Keratinocyte (primary cell): ENCODE measurements at regions not wholly inside any gene's neighbourhood (a gene's known extent, or its start where the extent isn't known, plus 50 kb on each side); places are given as distances from the start of the nearest gene placed in this dataset.

Experiments
- DNase-seq: peaks from one replicate; pipeline ENCODE4 v3.0.0-alpha.2; 2011; ENCODE audit warnings: low read depth, missing footprints, low spot score
- FAIRE-seq: peaks from 2 replicates; lab custom pipeline; 2011; peaks lifted over from hg19 to GRCh38; lab: Jason Lieb, UNC
- H2AFZ ChIP-seq: 2 replicates; pipeline ENCODE4 v1.6.0; 2012; ENCODE audit warnings: low read length, control low read depth, inconsistent platforms; ENCODE audit not compliant: control insufficient read depth
- H3K27ac ChIP-seq: 2 replicates; pipeline ENCODE4 v1.5.1; 2011; ENCODE audit warnings: low read length; ENCODE audit not compliant: control insufficient read depth, insufficient read depth
- H3K27me3 ChIP-seq: 3 replicates; pipeline ENCODE4 v1.6.0; 2011; ENCODE audit warnings: low read length; ENCODE audit not compliant: control insufficient read depth, insufficient read depth; ENCODE audit errors: extremely low read depth
- H3K36me3 ChIP-seq, 2 experiments: 2 replicates in 1 of 2; 3 replicates in 1 of 2; pipeline ENCODE4 v1.5.1; 2011; ENCODE audit warnings: low read length in 2 of 2, mild to moderate bottlenecking in 1 of 2; ENCODE audit not compliant: control insufficient read depth in 2 of 2, insufficient read depth in 2 of 2; ENCODE audit errors: extremely low read depth in 1 of 2
- H3K4me1 ChIP-seq: 3 replicates; pipeline ENCODE4 v1.5.1; 2011; ENCODE audit warnings: low read length; ENCODE audit not compliant: control insufficient read depth, insufficient read depth; ENCODE audit errors: extremely low read depth
- H3K4me2 ChIP-seq: 3 replicates; pipeline ENCODE4 v1.6.0; 2011; ENCODE audit warnings: low read depth, low read length; ENCODE audit not compliant: control insufficient read depth, insufficient read depth; ENCODE audit errors: extremely low read depth
- H3K4me3 ChIP-seq, 3 experiments: fragments of 200-600 bp in 1 of 3; sonication (generic) in 1 of 3; 2 replicates in 2 of 3; 3 replicates in 1 of 3; pipeline ENCODE4 v1.5.1; 2011 to 2016; ENCODE audit warnings: low read length in 3 of 3, mild to moderate bottlenecking in 3 of 3, control low read depth in 2 of 3, inconsistent platforms in 1 of 3, low read depth in 1 of 3, mixed read lengths in 1 of 3, mixed run types in 1 of 3, moderate library complexity in 1 of 3; ENCODE audit not compliant: control insufficient read depth in 2 of 3, insufficient read depth in 2 of 3; ENCODE audit errors: extremely low read depth in 1 of 3
- H3K79me2 ChIP-seq: 2 replicates; pipeline ENCODE4 v1.6.0; 2012; ENCODE audit warnings: low read length; ENCODE audit not compliant: control insufficient read depth, insufficient read depth
- H3K9ac ChIP-seq: 3 replicates; pipeline ENCODE4 v1.6.0; 2011; ENCODE audit warnings: low read length; ENCODE audit not compliant: control insufficient read depth, insufficient read depth; ENCODE audit errors: extremely low read depth
- H3K9me1 ChIP-seq: 3 replicates; pipeline ENCODE4 v1.6.0; 2011; ENCODE audit warnings: low read length; ENCODE audit not compliant: control insufficient read depth, insufficient read depth; ENCODE audit errors: extremely low read depth
- H3K9me3 ChIP-seq: 2 replicates; pipeline ENCODE4 v1.5.1; 2012; ENCODE audit warnings: low read depth, low read length; ENCODE audit not compliant: control insufficient read depth
- H4K20me1 ChIP-seq: 3 replicates; pipeline ENCODE4 v1.6.0; 2011; ENCODE audit warnings: low read length; ENCODE audit not compliant: control insufficient read depth, insufficient read depth; ENCODE audit errors: extremely low read depth
- EZH2 ChIP-seq: IDR thresholded peaks from one replicate; pipeline ENCODE4 v1.6.1; 2012; ENCODE audit warnings: inconsistent platforms, mild to moderate bottlenecking, low read length, moderate library complexity
- dilution Hi-C: fragments of 300-500 bp; cut with MboI; formaldehyde crosslinking; loops from one replicate; pipeline ENCODE4 v1.7.0; 2020; ENCODE audit warnings: low sequenced_read_pairs; ENCODE audit not compliant: extremely low pct_ligation_motif_present
- TF ChIP-seq, protein P1 (sequence below), 3 experiments: IDR thresholded peaks in 1 of 3; conservative IDR thresholded peaks in 1 of 3; optimal IDR thresholded peaks in 1 of 3; 2 replicates in 2 of 3; 3 replicates in 1 of 3; pipeline versions ENCODE3 to v1.5.1; 2011; ENCODE audit warnings: low read length in 3 of 3, mild to moderate bottlenecking in 3 of 3, moderate library complexity in 2 of 3, control low read depth in 1 of 3, inconsistent platforms in 1 of 3; ENCODE audit not compliant: insufficient read depth in 2 of 3; ENCODE audit errors: extremely low read depth in 1 of 3

DNA sequence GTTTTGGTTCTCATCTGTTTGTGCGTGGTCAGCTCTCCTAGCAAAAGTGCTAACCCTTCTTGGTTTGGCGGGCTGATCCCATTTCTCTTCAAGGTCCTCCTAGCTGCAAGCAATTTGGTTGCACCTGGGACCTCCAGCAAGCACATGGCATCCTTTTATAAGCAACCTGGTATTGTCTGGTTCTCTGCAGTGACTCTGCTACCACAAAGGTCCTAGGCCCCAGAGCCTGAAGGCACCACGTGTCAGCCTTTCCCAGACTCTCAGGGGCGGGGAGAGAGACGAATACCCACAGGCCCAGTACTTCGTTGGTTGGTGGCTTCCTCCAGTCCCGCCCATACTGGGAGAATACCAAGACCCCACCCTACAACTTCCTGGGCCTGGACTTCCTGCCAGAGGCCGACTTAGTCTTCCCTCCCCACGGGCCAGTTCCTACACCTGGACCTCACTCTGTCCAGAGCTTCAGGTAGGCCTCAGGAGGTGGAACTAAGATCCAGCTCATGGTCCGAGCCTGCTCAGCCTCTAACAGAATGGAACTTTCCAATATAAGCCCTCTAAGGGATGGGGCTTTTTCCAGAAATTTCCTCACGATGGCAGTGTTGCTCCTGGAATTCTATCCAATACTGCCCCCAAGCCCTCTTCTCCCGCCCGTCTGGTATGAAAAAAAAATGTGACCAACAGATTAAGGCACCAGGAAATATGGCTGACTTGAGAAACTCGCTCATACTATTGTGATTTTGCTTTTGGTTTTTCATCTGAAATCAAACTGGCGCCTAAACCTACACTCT is 192.5 kb upstream of the STK26 start:
- H3K27ac ChIP-seq: no peak overlapping the region
- dilution Hi-C loops: no loop called here
- H3K9ac ChIP-seq: no peak overlapping the region
- no peak overlapping the region for H3K4me3 ChIP-seq
- FAIRE-seq: no peak
- TF ChIP-seq, protein P1, sequence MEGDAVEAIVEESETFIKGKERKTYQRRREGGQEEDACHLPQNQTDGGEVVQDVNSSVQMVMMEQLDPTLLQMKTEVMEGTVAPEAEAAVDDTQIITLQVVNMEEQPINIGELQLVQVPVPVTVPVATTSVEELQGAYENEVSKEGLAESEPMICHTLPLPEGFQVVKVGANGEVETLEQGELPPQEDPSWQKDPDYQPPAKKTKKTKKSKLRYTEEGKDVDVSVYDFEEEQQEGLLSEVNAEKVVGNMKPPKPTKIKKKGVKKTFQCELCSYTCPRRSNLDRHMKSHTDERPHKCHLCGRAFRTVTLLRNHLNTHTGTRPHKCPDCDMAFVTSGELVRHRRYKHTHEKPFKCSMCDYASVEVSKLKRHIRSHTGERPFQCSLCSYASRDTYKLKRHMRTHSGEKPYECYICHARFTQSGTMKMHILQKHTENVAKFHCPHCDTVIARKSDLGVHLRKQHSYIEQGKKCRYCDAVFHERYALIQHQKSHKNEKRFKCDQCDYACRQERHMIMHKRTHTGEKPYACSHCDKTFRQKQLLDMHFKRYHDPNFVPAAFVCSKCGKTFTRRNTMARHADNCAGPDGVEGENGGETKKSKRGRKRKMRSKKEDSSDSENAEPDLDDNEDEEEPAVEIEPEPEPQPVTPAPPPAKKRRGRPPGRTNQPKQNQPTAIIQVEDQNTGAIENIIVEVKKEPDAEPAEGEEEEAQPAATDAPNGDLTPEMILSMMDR (optimal IDR thresholded peaks at IDR 0.05 in 1 of 3, IDR thresholded peaks at IDR 0.05 in 1 of 3, conservative IDR thresholded peaks at IDR 0.05 in 1 of 3; ENCODE audit: extremely low read depth in 1 of 3, insufficient read depth in 2 of 3, low read length in 3 of 3): no peak
- no peak for TF ChIP-seq EZH2
- H3K79me2 ChIP-seq: no peaks in the 10 kb centered on the region
- DNase-seq: no peak
- no peaks in the 10 kb centered on the region for H3K4me1 ChIP-seq
- peak overlapping the region; percentile 20 for H2AFZ ChIP-seq
- no peaks in the 10 kb centered on the region for H3K9me3 ChIP-seq
- H3K9me1 ChIP-seq: no peaks in the 10 kb centered on the region
- H3K36me3 ChIP-seq: no peaks in the 10 kb centered on the region
- no peaks in the 10 kb centered on the region for H4K20me1 ChIP-seq
- H3K27me3 ChIP-seq: no peaks in the 10 kb centered on the region
- no peak overlapping the region for H3K4me2 ChIP-seq

DNA sequence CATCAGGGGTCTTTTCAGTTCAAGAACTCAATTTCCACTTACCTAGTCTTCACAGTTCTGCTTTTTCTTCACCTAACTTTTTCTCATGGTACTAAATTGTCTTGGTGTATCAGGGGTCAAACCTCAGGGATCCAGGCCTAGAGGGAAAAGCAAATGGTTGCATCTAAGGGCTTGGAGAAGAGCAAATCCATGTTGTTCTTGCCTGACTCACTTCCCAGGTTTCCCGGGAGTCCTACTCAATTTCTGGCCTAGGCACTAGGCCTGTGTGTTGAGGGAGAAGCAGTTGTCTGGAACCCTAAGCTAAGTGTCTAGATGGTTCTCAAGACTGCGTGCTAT is 191.9 kb upstream of the STK26 start:
- H3K4me2 ChIP-seq: no peak overlapping the region
- no peaks in the 10 kb centered on the region for H3K9me1 ChIP-seq
- no peaks in the 10 kb centered on the region for H3K36me3 ChIP-seq
- no peaks in the 10 kb centered on the region for H3K27me3 ChIP-seq
- DNase-seq (no peak), FAIRE-seq (no peak)
- dilution Hi-C loops: no loop called here
- no peaks in the 10 kb centered on the region for H3K79me2 ChIP-seq
- H4K20me1 ChIP-seq: no peaks in the 10 kb centered on the region
- no peak overlapping the region for H3K27ac ChIP-seq
- H3K9me3 ChIP-seq: no peaks in the 10 kb centered on the region
- no peak overlapping the region for H3K4me3 ChIP-seq
- no peaks in the 10 kb centered on the region for H3K4me1 ChIP-seq
- no peak overlapping the region for H2AFZ ChIP-seq
- TF ChIP-seq, protein P1 (optimal IDR thresholded peaks at IDR 0.05 in 1 of 3, IDR thresholded peaks at IDR 0.05 in 1 of 3, conservative IDR thresholded peaks at IDR 0.05 in 1 of 3; ENCODE audit: extremely low read depth in 1 of 3, insufficient read depth in 2 of 3, low read length in 3 of 3): no peak
- no peak for TF ChIP-seq EZH2
- no peak overlapping the region for H3K9ac ChIP-seq
